ENCODE measurements at regions not wholly inside any gene's neighbourhood (a gene's known extent, or its start where the extent isn't known, plus 50 kb on each side); places are given as distances from the start of the nearest gene placed in this dataset.

- TF ChIP-seq POLR2AphosphoS5 (IDR thresholded peaks at IDR 0.05): no peak
- no peak for TF ChIP-seq EP300 (IDR thresholded peaks at IDR 0.05)
- TF ChIP-seq CTCF (IDR thresholded peaks at IDR 0.05): no peak
- no peak for TF ChIP-seq POLR2A (IDR thresholded peaks at IDR 0.05)
These were observed 235.0 kb upstream of the RGPD4 start for GRCh38 chr2:107591561-107592279.

All from stomach (tissue), 4 donors.